ENCODE measurements at regions not wholly inside any gene's neighbourhood (a gene's known extent, or its start where the extent isn't known, plus 50 kb on each side); places are given as distances from the start of the nearest gene placed in this dataset.

- TF ChIP-seq ARID4B (CRISPR knock-in tag; IDR thresholded peaks at IDR 0.05; ENCODE audit: borderline replicate concordance) (no peak), SMAD4 (CRISPR knock-in tag; IDR thresholded peaks at IDR 0.05) (no peak), CBFB (CRISPR knock-in tag; IDR thresholded peaks at IDR 0.05; ENCODE audit: low read depth) (no peak), E2F1 (CRISPR knock-in tag; IDR thresholded peaks at IDR 0.05) (no peak)
Observed at GRCh38 chr11:134906356-134906955, 494.4 kb upstream of the B3GAT1 start (continued).

- ATAC-seq = no peak
- ChIA-PET CTCF (interaction anchor here (0.9 kb wide), 1 partner anchor 37 kb away, joined by 3 read pairs; no protein-coding TSS in a partner anchor), POLR2A (no interaction called here)
- H3K36me3 Mint-ChIP-seq = 0 out of 2 replicates have a peak, but pooled peaks cover 5% of the 10 kb centered on the region
- no peak for DNase-seq (ENCODE audit: low spot score)
- peaks cover 4% of the 10 kb centered on the region; the same call in 1 of the 2 replicates for H3K27me3 Mint-ChIP-seq (ENCODE audit: low read depth)
- no peak overlapping the region for H3K27ac Mint-ChIP-seq
- peaks cover 7% of the 10 kb centered on the region for H3K4me1 Mint-ChIP-seq
- H3K4me3 Mint-ChIP-seq = no peak overlapping the region
- TF ChIP-seq SP1 (CRISPR knock-in tag; conservative IDR thresholded peaks at IDR 0.05) = no peak
- TF ChIP-seq JAZF1 (CRISPR knock-in tag; IDR thresholded peaks at IDR 0.05) = no peak
- TF ChIP-seq ELF4 (CRISPR knock-in tag; IDR thresholded peaks at IDR 0.05; ENCODE audit: low read depth) = no peak
- no peak for TF ChIP-seq TEAD1 (CRISPR knock-in tag; IDR thresholded peaks at IDR 0.05)
- TF ChIP-seq, protein P1, sequence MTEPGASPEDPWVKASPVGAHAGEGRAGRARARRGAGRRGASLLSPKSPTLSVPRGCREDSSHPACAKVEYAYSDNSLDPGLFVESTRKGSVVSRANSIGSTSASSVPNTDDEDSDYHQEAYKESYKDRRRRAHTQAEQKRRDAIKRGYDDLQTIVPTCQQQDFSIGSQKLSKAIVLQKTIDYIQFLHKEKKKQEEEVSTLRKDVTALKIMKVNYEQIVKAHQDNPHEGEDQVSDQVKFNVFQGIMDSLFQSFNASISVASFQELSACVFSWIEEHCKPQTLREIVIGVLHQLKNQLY (CRISPR knock-in tag; IDR thresholded peaks at IDR 0.05) = no peak
- TF ChIP-seq GRHL2 (CRISPR knock-in tag; IDR thresholded peaks at IDR 0.05; ENCODE audit: insufficient replicate concordance, severe bottlenecking) = no peak
- TF ChIP-seq, protein P2, sequence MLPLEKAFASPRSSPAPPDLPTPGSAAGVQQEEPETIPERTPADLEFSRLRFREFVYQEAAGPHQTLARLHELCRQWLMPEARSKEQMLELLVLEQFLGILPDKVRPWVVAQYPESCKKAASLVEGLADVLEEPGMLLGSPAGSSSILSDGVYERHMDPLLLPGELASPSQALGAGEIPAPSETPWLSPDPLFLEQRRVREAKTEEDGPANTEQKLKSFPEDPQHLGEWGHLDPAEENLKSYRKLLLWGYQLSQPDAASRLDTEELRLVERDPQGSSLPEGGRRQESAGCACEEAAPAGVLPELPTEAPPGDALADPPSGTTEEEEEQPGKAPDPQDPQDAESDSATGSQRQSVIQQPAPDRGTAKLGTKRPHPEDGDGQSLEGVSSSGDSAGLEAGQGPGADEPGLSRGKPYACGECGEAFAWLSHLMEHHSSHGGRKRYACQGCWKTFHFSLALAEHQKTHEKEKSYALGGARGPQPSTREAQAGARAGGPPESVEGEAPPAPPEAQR (CRISPR knock-in tag; IDR thresholded peaks at IDR 0.05) = no peak
- TF ChIP-seq GTF2I (CRISPR knock-in tag; conservative IDR thresholded peaks at IDR 0.05) = no peak
- TF ChIP-seq ARID4B (CRISPR knock-in tag; IDR thresholded peaks at IDR 0.05; ENCODE audit: borderline replicate concordance) = no peak
- TF ChIP-seq ZNF263 (CRISPR knock-in tag; IDR thresholded peaks at IDR 0.05; ENCODE audit: low read depth) = no peak
- peaks cover 7% of the 10 kb centered on the region for H3K9me3 Mint-ChIP-seq
Observed at GRCh38 chr11:134905928-134906327, 493.9 kb upstream of the B3GAT1 start.

Data from WTC11 (cell line).